PFSK-1 (cell line): ENCODE measurements at regions not wholly inside any gene's neighbourhood (a gene's known extent, or its start where the extent isn't known, plus 50 kb on each side); places are given as distances from the start of the nearest gene placed in this dataset.

Source experiments
- POLR2AphosphoS5 ChIP-seq: IDR thresholded peaks from 2 replicates; pipeline ENCODE4 v1.6.1; 2012; ENCODE audit warnings: low read depth, mild to moderate bottlenecking, control low read depth, low read length, moderate library complexity
- SIN3A ChIP-seq: IDR thresholded peaks from 2 replicates; pipeline ENCODE4 v1.6.1; 2012; ENCODE audit warnings: mild to moderate bottlenecking, low read length, moderate library complexity, borderline replicate concordance; ENCODE audit not compliant: insufficient read depth
- TAF1 ChIP-seq: IDR thresholded peaks from 2 replicates; pipeline ENCODE4 v1.6.1; 2012; ENCODE audit warnings: low read length, control low read depth, borderline replicate concordance; ENCODE audit not compliant: insufficient read depth

GRCh38 chr12:125540580-125541204, 475.5 kb downstream of the AACS start:
- TF ChIP-seq POLR2AphosphoS5 (no peak), TAF1 (no peak), SIN3A (no peak)
